ENCODE measurements at regions not wholly inside any gene's neighbourhood (a gene's known extent, or its start where the extent isn't known, plus 50 kb on each side); places are given as distances from the start of the nearest gene placed in this dataset.

DNA sequence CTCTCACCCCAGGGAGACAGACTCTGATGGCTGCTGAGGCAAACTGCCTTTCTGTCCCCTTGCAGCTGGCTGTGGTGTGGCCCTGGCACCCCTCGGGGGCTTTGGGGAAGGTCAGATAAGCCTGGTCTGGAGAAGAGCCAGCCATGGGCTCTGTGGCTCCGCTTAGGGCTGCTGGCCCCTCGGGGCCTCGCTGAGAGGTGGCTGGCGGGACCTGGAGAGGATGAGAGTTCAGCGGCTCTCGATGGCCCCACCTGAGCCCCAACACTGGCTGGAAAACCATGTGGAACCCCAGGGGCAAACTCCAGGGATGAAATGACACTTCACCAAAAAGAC, 56.1 kb upstream of the ASAP2 start:
- Histone ChIP-seq H3K36me3 (no peaks in the 10 kb centered on the region), H3K27me3 (no peaks in the 10 kb centered on the region), H3K9me3 (no peaks in the 10 kb centered on the region), H3K27ac (no peak overlapping the region), H3K4me3 (ENCODE audit: low read depth in 1 of 2, low read length in 1 of 2) (no peak overlapping the region), H3K4me1 (ENCODE audit: control insufficient read depth in 1 of 2, insufficient read depth in 1 of 2, low read depth in 1 of 2, low read length in 1 of 2) (peaks cover 15 to 19% of the 10 kb centered on the region in 2 experiments)
- TF ChIP-seq, protein P1, sequence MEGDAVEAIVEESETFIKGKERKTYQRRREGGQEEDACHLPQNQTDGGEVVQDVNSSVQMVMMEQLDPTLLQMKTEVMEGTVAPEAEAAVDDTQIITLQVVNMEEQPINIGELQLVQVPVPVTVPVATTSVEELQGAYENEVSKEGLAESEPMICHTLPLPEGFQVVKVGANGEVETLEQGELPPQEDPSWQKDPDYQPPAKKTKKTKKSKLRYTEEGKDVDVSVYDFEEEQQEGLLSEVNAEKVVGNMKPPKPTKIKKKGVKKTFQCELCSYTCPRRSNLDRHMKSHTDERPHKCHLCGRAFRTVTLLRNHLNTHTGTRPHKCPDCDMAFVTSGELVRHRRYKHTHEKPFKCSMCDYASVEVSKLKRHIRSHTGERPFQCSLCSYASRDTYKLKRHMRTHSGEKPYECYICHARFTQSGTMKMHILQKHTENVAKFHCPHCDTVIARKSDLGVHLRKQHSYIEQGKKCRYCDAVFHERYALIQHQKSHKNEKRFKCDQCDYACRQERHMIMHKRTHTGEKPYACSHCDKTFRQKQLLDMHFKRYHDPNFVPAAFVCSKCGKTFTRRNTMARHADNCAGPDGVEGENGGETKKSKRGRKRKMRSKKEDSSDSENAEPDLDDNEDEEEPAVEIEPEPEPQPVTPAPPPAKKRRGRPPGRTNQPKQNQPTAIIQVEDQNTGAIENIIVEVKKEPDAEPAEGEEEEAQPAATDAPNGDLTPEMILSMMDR (IDR thresholded peaks at IDR 0.05), result no peak

DNA sequence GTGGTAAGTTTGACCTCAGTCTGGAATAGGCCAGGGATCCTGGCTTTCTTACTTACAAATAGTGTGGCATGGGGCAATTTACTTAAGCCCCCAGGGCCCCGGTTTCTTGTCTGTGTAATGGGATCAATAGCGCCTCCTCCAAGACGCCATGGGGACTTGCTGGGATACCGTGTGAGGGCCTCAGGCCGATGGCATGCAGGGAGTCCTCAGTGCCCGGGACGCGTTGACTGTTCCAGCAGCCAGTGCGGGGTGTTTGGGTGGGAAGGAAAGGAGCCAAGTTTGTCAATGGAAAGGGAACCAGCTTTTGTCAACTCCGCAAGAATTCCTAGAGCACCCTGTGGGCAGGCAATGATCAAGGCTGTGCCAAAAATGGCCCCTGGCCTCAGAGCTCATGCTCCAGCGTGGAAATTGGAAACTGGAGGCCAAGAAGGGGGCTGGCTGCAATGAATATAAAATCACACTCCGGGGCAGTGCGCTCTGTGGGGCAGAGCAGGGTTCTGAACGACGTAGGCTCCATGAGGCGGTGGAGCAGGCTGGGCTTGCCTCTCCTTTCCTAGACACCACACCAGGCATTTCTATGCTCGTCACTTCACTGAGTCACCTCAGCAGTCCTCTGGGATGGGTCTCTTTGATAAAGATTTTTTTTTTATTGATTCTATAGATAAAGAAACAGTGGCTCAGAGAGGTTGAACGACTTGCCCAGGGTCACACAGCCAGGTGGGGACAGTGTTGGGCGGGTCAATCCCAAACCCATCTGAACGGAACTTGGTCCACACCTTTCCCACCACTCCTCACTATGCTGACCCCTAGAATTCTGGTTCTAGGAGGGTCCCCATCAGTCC, 56.7 kb upstream of the ASAP2 start:
- Histone ChIP-seq H3K27me3 (peaks cover 3% of the 10 kb centered on the region), H3K36me3 (no peaks in the 10 kb centered on the region), H3K4me3 (ENCODE audit: low read depth in 1 of 2, low read length in 1 of 2) (no peak overlapping the region), H3K27ac (no peak overlapping the region), H3K4me1 (ENCODE audit: control insufficient read depth in 1 of 2, insufficient read depth in 1 of 2, low read depth in 1 of 2, low read length in 1 of 2) (peaks cover 15 to 19% of the 10 kb centered on the region in 2 experiments), H3K9me3 (no peaks in the 10 kb centered on the region)
- TF ChIP-seq, protein P1 (IDR thresholded peaks at IDR 0.05), result no peak

- Histone ChIP-seq H3K36me3 (no peaks in the 10 kb centered on the region), H3K4me3 (ENCODE audit: low read depth in 1 of 2, low read length in 1 of 2) (no peak overlapping the region), H3K27ac (no peak overlapping the region), H3K9me3 (no peaks in the 10 kb centered on the region), H3K27me3 (peaks cover 8% of the 10 kb centered on the region), H3K4me1 (ENCODE audit: control insufficient read depth in 1 of 2, insufficient read depth in 1 of 2, low read depth in 1 of 2, low read length in 1 of 2) (peaks cover 15 to 19% of the 10 kb centered on the region in 2 experiments)
- TF ChIP-seq, protein P1 (IDR thresholded peaks at IDR 0.05), result no peak
Measured at GRCh38 chr2:9149388-9149660, 57.3 kb upstream of the ASAP2 start.

GRCh38 chr2:9146646-9147045, 60.0 kb upstream of the ASAP2 start:
- Histone ChIP-seq H3K9me3 (no peaks in the 10 kb centered on the region), H3K4me3 (ENCODE audit: low read depth in 1 of 2, low read length in 1 of 2) (no peak overlapping the region), H3K27ac (no peak overlapping the region), H3K4me1 (ENCODE audit: control insufficient read depth in 1 of 2, insufficient read depth in 1 of 2, low read depth in 1 of 2, low read length in 1 of 2) (peaks cover 7% of the 10 kb centered on the region in 2 experiments), H3K27me3 (peaks cover 23% of the 10 kb centered on the region), H3K36me3 (no peaks in the 10 kb centered on the region)
- TF ChIP-seq, protein P1 (IDR thresholded peaks at IDR 0.05), result no peak

GRCh38 chr2:9145752-9146430, 60.7 kb upstream of the ASAP2 start:
- H3K4me3 ChIP-seq (ENCODE audit: low read depth in 1 of 2, low read length in 1 of 2), result no peak overlapping the region
- no peaks in the 10 kb centered on the region for H3K9me3 ChIP-seq
- peaks cover 7% of the 10 kb centered on the region in 2 experiments for H3K4me1 ChIP-seq (ENCODE audit: control insufficient read depth in 1 of 2, insufficient read depth in 1 of 2, low read depth in 1 of 2, low read length in 1 of 2)
- H3K36me3 ChIP-seq, result no peaks in the 10 kb centered on the region
- peaks cover 27% of the 10 kb centered on the region for H3K27me3 ChIP-seq
- TF ChIP-seq, protein P1 (IDR thresholded peaks at IDR 0.05), result no peak
- no peak overlapping the region for H3K27ac ChIP-seq
